ENCODE measurements at regions not wholly inside any gene's neighbourhood (a gene's known extent, or its start where the extent isn't known, plus 50 kb on each side); places are given as distances from the start of the nearest gene placed in this dataset.

DNA sequence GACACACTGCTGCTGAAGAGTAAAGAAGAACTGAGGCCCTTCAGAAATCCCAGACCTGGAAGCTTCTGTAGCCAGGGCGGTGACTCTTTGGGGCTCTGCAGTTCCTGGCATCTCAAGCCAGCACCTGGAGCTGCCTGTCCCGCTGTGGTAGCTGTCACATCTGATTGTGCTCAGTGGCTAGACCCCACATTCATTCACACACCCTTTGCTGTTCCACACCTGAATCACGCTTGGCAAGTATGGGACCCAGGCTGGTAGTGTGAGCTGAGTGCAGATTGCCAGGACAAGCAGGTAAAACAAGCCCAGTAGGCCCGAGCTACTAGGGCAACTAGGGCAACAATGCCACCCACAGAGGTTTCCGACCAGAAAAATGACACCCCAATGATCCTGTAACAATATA lies 218.2 kb downstream of the VGLL3 start:
- WGBS (ENCODE audit: insufficient coverage, insufficient replicate concordance, low lambda C conversion rate, missing lambda C conversion rate): 3% methylated on average over 5 of the region's 5 CpGs
- no peaks in the 10 kb centered on the region for H3K36me3 ChIP-seq (ENCODE audit: control insufficient read depth in 2 of 2, insufficient read depth in 2 of 2, low read length in 1 of 2)
- H3K27me3 ChIP-seq (replicated peaks in 1 of 2; ENCODE audit: control insufficient read depth in 2 of 2, insufficient read depth in 2 of 2, low read length in 1 of 2): no peaks in the 10 kb centered on the region
- ChIA-PET POLR2A (no interaction called here), SMC1A (ENCODE audit: uncharacterized antibody, unreplicated experiment) (interaction anchor here (0.7 to 0.9 kb wide), 2 partner anchors 171 to 311 kb away, joined by 3 read pairs; no protein-coding TSS in a partner anchor), CTCF (interaction anchor here (1.2 to 4.2 kb wide), 4 partner anchors 11 to 395 kb away, joined by 3 to 26 read pairs (median 3); no protein-coding TSS in a partner anchor), RAD21 (ENCODE audit: unreplicated experiment) (interaction anchor here (1.3 kb wide), 1 partner anchor 395 kb away, joined by 3 read pairs; no protein-coding TSS in a partner anchor)
- intact Hi-C loops (cut with micrococcal nuclease; ENCODE audit: unreplicated experiment) (loop anchor here (10.0 kb wide), 1 partner anchor 202 kb away; no protein-coding TSS in a partner anchor), in situ Hi-C loops (cut with MboI) (no loop called here)
- H3K9me3 ChIP-seq (replicated peaks; ENCODE audit: control insufficient read depth, insufficient read depth, low read length): no peaks in the 10 kb centered on the region
- no peak overlapping the region for H2AFZ ChIP-seq (ENCODE audit: control insufficient read depth, low read depth, low read length)
- no peak overlapping the region for H3K27ac ChIP-seq (ENCODE audit: control insufficient read depth, insufficient read depth)
- DNase-seq (ENCODE audit: low read depth, low spot score): no peak
- BruUV-seq (replicated peaks): no TSS peak
- no peak overlapping the region for H3K9ac ChIP-seq (ENCODE audit: control insufficient read depth, insufficient read depth, low read length)
- no peak for TF ChIP-seq RELA (IDR thresholded peaks at IDR 0.05; ENCODE audit: borderline replicate concordance, partially characterized antibody)
- no peak for TF ChIP-seq PML (IDR thresholded peaks at IDR 0.05; ENCODE audit: low read length)
- TF ChIP-seq ETV6 (conservative IDR thresholded peaks at IDR 0.05 in 1 of 2, IDR thresholded peaks at IDR 0.05 in 1 of 2; ENCODE audit: borderline replicate concordance in 1 of 2, low read depth in 1 of 2): no peak
- no peak for TF ChIP-seq SMAD5 (IDR thresholded peaks at IDR 0.05; ENCODE audit: low read depth)
- TF ChIP-seq, protein P1, sequence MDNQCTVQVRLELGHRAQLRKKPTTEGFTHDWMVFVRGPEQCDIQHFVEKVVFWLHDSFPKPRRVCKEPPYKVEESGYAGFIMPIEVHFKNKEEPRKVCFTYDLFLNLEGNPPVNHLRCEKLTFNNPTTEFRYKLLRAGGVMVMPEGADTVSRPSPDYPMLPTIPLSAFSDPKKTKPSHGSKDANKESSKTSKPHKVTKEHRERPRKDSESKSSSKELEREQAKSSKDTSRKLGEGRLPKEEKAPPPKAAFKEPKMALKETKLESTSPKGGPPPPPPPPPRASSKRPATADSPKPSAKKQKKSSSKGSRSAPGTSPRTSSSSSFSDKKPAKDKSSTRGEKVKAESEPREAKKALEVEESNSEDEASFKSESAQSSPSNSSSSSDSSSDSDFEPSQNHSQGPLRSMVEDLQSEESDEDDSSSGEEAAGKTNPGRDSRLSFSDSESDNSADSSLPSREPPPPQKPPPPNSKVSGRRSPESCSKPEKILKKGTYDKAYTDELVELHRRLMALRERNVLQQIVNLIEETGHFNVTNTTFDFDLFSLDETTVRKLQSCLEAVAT (IDR thresholded peaks at IDR 0.05): no peak
- no peak for TF ChIP-seq MYB (IDR thresholded peaks at IDR 0.05; ENCODE audit: borderline replicate concordance, low read depth, low read length)
- TF ChIP-seq CBX5 (IDR thresholded peaks at IDR 0.05; ENCODE audit: low read depth): no peak
- TF ChIP-seq STAT1 (conservative IDR thresholded peaks at IDR 0.05): no peak
- TF ChIP-seq, protein P2, sequence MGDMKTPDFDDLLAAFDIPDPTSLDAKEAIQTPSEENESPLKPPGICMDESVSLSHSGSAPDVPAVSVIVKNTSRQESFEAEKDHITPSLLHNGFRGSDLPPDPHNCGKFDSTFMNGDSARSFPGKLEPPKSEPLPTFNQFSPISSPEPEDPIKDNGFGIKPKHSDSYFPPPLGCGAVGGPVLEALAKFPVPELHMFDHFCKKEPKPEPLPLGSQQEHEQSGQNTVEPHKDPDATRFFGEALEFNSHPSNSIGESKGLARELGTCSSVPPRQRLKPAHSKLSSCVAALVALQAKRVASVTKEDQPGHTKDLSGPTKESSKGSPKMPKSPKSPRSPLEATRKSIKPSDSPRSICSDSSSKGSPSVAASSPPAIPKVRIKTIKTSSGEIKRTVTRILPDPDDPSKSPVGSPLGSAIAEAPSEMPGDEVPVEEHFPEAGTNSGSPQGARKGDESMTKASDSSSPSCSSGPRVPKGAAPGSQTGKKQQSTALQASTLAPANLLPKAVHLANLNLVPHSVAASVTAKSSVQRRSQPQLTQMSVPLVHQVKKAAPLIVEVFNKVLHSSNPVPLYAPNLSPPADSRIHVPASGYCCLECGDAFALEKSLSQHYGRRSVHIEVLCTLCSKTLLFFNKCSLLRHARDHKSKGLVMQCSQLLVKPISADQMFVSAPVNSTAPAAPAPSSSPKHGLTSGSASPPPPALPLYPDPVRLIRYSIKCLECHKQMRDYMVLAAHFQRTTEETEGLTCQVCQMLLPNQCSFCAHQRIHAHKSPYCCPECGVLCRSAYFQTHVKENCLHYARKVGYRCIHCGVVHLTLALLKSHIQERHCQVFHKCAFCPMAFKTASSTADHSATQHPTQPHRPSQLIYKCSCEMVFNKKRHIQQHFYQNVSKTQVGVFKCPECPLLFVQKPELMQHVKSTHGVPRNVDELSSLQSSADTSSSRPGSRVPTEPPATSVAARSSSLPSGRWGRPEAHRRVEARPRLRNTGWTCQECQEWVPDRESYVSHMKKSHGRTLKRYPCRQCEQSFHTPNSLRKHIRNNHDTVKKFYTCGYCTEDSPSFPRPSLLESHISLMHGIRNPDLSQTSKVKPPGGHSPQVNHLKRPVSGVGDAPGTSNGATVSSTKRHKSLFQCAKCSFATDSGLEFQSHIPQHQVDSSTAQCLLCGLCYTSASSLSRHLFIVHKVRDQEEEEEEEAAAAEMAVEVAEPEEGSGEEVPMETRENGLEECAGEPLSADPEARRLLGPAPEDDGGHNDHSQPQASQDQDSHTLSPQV (IDR thresholded peaks at IDR 0.05): no peak
- TF ChIP-seq, protein P3, sequence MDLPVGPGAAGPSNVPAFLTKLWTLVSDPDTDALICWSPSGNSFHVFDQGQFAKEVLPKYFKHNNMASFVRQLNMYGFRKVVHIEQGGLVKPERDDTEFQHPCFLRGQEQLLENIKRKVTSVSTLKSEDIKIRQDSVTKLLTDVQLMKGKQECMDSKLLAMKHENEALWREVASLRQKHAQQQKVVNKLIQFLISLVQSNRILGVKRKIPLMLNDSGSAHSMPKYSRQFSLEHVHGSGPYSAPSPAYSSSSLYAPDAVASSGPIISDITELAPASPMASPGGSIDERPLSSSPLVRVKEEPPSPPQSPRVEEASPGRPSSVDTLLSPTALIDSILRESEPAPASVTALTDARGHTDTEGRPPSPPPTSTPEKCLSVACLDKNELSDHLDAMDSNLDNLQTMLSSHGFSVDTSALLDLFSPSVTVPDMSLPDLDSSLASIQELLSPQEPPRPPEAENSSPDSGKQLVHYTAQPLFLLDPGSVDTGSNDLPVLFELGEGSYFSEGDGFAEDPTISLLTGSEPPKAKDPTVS (IDR thresholded peaks at IDR 0.05; ENCODE audit: low read depth, low read length): no peak
- TF ChIP-seq CTCF (IDR thresholded peaks at IDR 0.05 in 2 of 3, conservative IDR thresholded peaks at IDR 0.05 in 1 of 3; ENCODE audit: control insufficient read depth in 2 of 3, extremely low read depth in 1 of 3, insufficient read depth in 1 of 3, low read depth in 3 of 3, low read length in 3 of 3): no peak
- FAIRE-seq: no peak
- no peak overlapping the region for H3K4me2 ChIP-seq (ENCODE audit: control insufficient read depth, insufficient read depth)
- no peaks in the 10 kb centered on the region for H3K79me2 ChIP-seq (ENCODE audit: control insufficient read depth, insufficient read depth, low read length)
- ATAC-seq: no peak
- no peaks in the 10 kb centered on the region for H4K20me1 ChIP-seq (ENCODE audit: control insufficient read depth, insufficient read depth)
- no peak overlapping the region for H3K4me3 ChIP-seq
- no peaks in the 10 kb centered on the region for H3K4me1 ChIP-seq (ENCODE audit: control insufficient read depth, insufficient read depth, low read length)
